ENCODE measurements at regions not wholly inside any gene's neighbourhood (a gene's known extent, or its start where the extent isn't known, plus 50 kb on each side); places are given as distances from the start of the nearest gene placed in this dataset.

- H3K36me3 ChIP-seq = no peaks in the 10 kb centered on the region
- DNase-seq = no peak
- H3K27me3 ChIP-seq (ENCODE audit: low read depth) = no peaks in the 10 kb centered on the region
- H3K9me3 ChIP-seq (replicated peaks) = no peaks in the 10 kb centered on the region
- no peak overlapping the region for H3K4me3 ChIP-seq
- H3K27ac ChIP-seq (replicated peaks) = no peak overlapping the region
- TF ChIP-seq CTCF (IDR thresholded peaks at IDR 0.05; ENCODE audit: borderline replicate concordance) = no peak
- H3K4me1 ChIP-seq = peaks cover 12% of the 10 kb centered on the region
- intact Hi-C loops (cut with micrococcal nuclease) = no loop called here
These were observed 77.2 kb upstream of the INCENP start for GRCh38 chr11:62046568-62047100.

GRCh38 chr11:62044639-62045121 lies 77.2 kb upstream of the FTH1 start:
- Histone ChIP-seq H3K4me3 (no peak overlapping the region), H3K9me3 (replicated peaks) (no peaks in the 10 kb centered on the region), H3K4me1 (peaks cover 12% of the 10 kb centered on the region), H3K36me3 (no peaks in the 10 kb centered on the region), H3K27ac (replicated peaks) (no peak overlapping the region), H3K27me3 (ENCODE audit: low read depth) (no peaks in the 10 kb centered on the region)
- no peak for DNase-seq
- no peak for TF ChIP-seq CTCF (IDR thresholded peaks at IDR 0.05; ENCODE audit: borderline replicate concordance)
- intact Hi-C loops (cut with micrococcal nuclease) = no loop called here

- DNase-seq = no peak
- H3K4me1 ChIP-seq = no peaks in the 10 kb centered on the region
- peaks cover 16% of the 10 kb centered on the region for H3K9me3 ChIP-seq (replicated peaks)
- no peak for TF ChIP-seq CTCF (IDR thresholded peaks at IDR 0.05; ENCODE audit: borderline replicate concordance)
- H3K4me3 ChIP-seq = no peak overlapping the region
- intact Hi-C loops (cut with micrococcal nuclease) = no loop called here
- H3K27me3 ChIP-seq (ENCODE audit: low read depth) = no peaks in the 10 kb centered on the region
- H3K36me3 ChIP-seq = no peaks in the 10 kb centered on the region
- no peak overlapping the region for H3K27ac ChIP-seq (replicated peaks)
These were observed 67.9 kb upstream of the FTH1 start for GRCh38 chr11:62035293-62035692.

GRCh38 chr11:62034036-62034338 lies 66.6 kb upstream of the FTH1 start:
- H3K4me1 ChIP-seq = no peaks in the 10 kb centered on the region
- intact Hi-C loops (cut with micrococcal nuclease) = no loop called here
- H3K27me3 ChIP-seq (ENCODE audit: low read depth) = no peaks in the 10 kb centered on the region
- peaks cover 16% of the 10 kb centered on the region for H3K9me3 ChIP-seq (replicated peaks)
- H3K36me3 ChIP-seq = no peaks in the 10 kb centered on the region
- H3K27ac ChIP-seq (replicated peaks) = no peak overlapping the region
- DNase-seq = no peak
- no peak for TF ChIP-seq CTCF (IDR thresholded peaks at IDR 0.05; ENCODE audit: borderline replicate concordance)
- no peak overlapping the region for H3K4me3 ChIP-seq

- H3K27ac ChIP-seq (replicated peaks) = no peak overlapping the region
- intact Hi-C loops (cut with micrococcal nuclease) = no loop called here
- H3K4me3 ChIP-seq = no peak overlapping the region
- H3K9me3 ChIP-seq (replicated peaks) = peaks cover 16% of the 10 kb centered on the region
- no peaks in the 10 kb centered on the region for H3K27me3 ChIP-seq (ENCODE audit: low read depth)
- TF ChIP-seq CTCF (IDR thresholded peaks at IDR 0.05; ENCODE audit: borderline replicate concordance) = no peak
- no peaks in the 10 kb centered on the region for H3K36me3 ChIP-seq
- no peaks in the 10 kb centered on the region for H3K4me1 ChIP-seq
- no peak for DNase-seq
These were observed 66.0 kb upstream of the FTH1 start for GRCh38 chr11:62033191-62034035.
